ENCODE measurements at regions not wholly inside any gene's neighbourhood (a gene's known extent, or its start where the extent isn't known, plus 50 kb on each side); places are given as distances from the start of the nearest gene placed in this dataset.
"Not testable (repeated sequence)": the region's sequence is repeated elsewhere in the genome, so short reads cannot be mapped to it uniquely, and the experiment has no call there.

- DNase-seq = no peak
Measured at GRCh38 chr6:9083108-9083507, 647.8 kb upstream of the SLC35B3 start.

- no peak for DNase-seq
Measured at GRCh38 chr6:9066726-9067125, 631.4 kb upstream of the SLC35B3 start.

GRCh38 chr6:9064156-9064555 lies 628.8 kb upstream of the SLC35B3 start:
- no peak for DNase-seq

DNA sequence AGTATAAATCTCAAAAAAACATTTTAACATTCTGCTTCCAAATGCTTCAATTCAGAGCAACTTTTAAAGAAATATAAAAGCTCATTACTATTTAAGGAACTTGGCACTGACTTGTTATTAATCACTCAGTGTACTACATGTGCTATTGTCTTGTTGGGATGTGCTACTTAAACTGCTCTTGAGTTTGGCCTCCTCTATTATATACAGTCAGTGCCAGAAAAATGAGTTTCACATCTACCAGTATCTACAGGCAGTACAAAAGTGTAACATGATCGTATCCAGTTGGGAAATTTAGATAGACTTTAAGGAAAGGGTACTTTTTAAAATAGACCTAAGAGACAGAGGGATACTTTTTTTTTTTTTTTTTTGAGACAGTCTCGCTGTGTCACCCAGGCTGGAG lies 627.3 kb upstream of the SLC35B3 start:
- DNase-seq = no peak

DNA sequence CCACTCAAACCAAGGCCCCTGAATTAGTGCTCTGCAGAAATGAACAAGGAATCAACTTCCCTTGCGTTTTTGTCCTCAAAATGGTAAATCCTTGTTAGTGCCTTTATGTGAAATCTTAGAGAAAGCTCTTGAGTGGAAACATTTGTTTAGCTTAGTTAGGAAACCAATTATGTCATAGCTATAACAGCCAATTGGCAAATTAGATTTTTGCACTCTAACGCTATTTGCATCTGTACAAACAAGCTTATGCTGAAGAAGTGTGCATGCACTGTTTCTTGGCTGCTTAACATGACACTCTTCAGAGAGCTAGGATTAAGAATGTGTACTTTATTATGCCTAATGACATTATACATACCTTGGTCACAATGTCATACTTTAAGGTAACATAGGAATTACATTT lies 622.6 kb upstream of the SLC35B3 start:
- no peak for DNase-seq

DNA sequence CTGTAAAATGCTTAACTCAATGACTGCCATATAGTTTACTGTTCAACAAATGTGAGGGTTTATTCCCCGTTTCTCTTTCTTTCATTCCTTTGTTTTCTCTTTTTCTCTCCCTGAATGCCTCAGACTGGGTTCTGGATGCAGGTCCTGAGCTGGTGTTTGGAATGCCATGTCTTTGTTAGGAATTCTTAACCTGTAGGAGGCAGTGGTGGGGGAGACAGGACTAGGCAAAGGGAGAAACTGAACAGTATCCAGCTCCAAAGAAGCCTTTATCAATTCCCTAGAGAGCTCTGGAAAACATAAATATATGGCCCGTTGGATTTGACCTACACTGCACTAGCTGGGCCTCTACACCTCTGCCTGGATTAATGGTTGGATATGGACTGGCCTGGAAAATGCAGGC lies 621.2 kb upstream of the SLC35B3 start:
- no peak for DNase-seq

DNA sequence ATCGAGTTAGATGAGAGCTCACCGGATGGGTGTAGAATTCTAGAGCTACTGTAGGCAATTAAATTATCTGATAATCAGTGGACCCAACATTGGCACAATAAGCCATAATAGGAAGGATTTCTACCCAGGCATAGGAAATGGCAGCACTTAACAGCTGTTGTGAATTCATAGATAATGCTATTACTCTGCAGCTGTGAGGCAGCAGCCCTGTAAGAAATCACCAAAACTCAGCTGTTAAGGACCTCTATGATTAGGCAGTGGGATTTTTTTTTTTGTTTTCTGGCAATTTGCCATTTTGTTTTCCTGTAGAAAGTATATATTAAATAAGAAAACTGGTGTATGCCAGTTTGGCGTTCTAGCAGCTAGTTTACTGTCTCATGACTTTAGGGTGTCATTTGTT lies 609.1 kb upstream of the SLC35B3 start:
- no peak for DNase-seq

DNA sequence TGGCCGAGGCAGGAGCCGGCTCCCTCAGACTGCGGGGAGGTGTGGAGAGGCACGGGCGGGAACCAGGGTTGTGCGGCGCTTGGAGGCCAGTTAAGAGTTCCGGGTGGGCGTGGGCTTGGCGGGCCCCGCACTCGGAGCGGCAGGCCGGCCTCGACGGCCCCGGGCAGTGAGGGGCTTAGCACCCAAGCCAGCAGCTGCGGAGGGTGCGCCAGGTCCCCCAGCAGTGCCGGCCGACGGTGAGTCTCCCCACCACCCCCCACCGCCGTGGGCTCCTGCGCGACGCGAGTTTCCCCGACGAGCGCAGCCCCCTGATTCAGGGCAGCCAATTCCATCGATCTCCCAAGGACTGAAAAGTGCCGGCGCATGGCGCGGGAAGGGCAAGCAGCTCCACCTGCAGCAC lies 605.4 kb upstream of the SLC35B3 start:
- DNase-seq = no peak

- DNase-seq = no peak
Measured at GRCh38 chr6:9039258-9039657, 603.9 kb upstream of the SLC35B3 start.

DNA sequence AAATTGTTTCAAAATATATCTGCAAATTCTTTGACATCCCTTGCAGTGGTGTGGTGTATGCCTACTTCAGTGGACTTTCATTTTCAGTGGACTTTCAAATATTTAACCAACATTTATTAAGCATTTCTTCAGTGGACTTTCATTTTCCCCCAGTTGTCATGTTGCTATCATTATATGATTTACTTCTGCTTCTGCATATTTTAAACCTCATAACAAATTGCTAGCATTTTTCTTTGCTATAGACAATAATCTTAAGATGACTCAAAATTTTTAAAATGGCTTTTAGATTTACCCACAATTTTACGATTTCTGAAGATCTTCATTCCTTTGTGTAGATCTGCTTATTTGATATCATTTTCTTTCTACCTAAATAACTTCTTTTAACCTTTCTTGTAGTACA lies 592.7 kb upstream of the SLC35B3 start:
- DNase-seq = peak; percentile 11

DNA sequence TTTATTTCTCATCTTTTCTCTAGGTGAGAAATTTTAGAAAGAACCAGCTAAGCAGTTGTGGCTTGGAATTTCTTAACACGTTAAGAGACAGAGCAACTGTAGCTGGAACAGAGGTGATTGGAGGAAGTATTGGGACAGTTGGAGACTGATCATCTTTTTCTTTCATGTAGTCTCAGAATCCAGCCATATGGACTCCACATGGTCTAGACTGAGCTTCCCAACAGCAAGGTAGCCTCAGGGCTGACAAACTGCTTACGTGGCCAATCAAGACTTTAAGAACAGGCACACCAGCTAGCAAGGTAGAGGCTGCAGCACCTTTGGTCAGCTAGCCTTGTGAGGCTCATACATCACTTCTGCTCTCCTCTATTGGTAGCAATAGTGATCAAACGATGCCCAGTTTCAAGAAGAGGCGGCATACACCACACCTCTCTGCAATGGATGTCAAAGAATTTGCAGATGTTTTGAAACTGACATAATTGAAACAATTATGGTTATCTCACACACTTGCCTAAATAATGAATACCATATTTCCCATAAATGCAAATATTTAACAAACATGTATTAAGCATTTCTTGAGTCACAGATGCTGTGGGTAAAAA lies 590.5 kb upstream of the SLC35B3 start:
- no peak for DNase-seq

DNA sequence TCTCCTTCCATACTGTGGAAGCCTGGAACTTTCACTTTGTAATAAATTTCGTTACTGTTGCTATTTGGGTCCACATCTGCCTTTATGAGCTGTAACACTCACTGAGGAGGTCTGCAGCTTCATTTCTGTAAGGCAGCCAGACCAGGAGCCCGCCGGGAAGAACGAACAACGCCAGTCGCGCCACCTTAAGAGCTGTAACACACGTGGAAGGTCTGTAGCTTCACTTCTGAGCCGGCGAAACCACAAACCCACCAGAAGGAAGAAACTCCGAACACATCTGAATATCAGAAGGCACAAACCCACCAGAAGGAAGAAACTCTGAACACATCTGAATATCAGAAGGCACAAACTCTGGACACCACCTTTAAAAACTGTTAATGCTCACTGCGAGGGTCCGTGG lies 589.9 kb upstream of the SLC35B3 start:
- no peak for DNase-seq

GRCh38 chr6:9024246-9024645 lies 588.9 kb upstream of the SLC35B3 start:
- DNase-seq = not testable (repeated sequence)

DNA sequence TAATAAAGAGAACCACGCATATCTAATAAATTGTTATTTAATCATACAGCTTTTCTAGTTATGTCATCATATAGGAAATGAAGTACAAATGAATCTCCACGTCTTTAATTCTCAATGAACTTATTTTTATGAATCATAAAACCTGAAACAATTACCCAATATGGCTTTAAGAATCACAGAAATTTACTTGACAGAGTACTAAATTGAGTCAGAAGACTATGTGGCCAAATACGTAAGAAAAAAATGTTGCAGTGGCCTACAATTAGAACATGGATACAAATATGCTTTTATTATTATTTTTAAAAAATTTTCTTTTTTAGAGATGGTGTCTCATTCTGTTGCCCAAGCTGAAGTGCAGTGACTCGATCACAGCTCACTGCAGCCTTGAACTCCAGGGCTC lies 584.7 kb upstream of the SLC35B3 start:
- DNase-seq = no peak

- DNase-seq = no peak
Measured at GRCh38 chr6:9009931-9010330, 574.6 kb upstream of the SLC35B3 start.

GRCh38 chr6:9007027-9007426 lies 571.7 kb upstream of the SLC35B3 start:
- DNase-seq = no peak

- DNase-seq = no peak
Measured at GRCh38 chr6:9002833-9003232, 567.5 kb upstream of the SLC35B3 start.

DNA sequence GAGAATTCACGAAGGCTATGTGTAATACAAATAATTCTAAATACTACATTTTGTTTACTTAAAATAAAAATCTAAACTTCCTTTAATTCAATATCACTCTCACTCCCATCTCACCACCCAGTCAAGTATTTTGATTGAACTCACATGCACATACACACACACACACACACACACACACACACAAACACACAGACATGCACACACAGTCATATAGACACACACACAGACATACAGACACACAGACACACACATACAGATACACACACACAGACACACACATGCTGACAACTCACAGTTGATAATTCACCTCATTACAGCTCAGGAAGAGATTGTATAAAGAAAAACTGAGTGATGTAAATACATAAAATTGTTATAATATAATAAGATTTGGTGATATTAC lies 559.8 kb upstream of the SLC35B3 start:
- no peak for DNase-seq

- DNase-seq = no peak
Measured at GRCh38 chr6:8993111-8993510, 557.8 kb upstream of the SLC35B3 start.

GRCh38 chr6:8991844-8992243 lies 556.5 kb upstream of the SLC35B3 start:
- DNase-seq = no peak

GRCh38 chr6:8990075-8990474 lies 554.7 kb upstream of the SLC35B3 start:
- no peak for DNase-seq

- DNase-seq = peak; percentile 72
Measured at GRCh38 chr6:8983202-8983688, 547.9 kb upstream of the SLC35B3 start.

DNA sequence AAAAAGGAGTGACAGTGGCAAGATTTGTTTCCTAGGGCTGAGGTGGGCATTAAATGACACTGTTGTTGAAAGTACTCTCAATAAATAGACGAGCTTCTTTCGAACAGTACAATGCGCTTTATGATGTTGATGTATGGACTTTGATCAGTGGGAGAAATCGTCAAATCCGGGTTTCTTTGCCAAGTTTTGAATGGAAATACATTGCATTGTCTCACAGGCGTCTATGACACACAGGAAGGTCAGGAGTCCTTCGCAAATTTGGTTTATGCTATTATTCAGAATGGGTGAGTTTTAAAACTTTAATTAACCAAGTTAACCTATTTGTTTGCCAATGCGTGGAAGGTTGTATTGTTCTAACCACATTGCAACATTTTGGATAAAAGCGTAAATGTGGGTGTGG lies 547.3 kb upstream of the SLC35B3 start:
- no peak for DNase-seq

DNA sequence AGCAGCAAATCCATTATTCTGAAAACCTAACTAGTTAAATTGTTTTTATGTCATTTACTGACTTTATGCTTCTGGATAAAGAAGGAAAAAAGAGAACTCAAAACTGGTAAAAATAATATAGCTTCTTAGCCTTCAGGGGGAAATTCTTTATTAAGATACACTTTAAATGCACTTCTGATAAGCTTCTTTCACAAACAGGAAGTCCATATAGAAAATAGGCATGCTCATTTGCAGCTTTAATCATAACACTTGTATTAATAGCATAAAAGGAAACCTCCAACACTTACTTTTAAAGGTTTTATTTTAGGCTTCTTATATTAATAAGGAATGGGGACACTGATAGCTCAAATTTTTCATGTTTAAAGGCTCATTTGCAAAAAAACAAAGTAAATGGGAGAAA lies 538.0 kb upstream of the SLC35B3 start:
- DNase-seq = no peak

DNA sequence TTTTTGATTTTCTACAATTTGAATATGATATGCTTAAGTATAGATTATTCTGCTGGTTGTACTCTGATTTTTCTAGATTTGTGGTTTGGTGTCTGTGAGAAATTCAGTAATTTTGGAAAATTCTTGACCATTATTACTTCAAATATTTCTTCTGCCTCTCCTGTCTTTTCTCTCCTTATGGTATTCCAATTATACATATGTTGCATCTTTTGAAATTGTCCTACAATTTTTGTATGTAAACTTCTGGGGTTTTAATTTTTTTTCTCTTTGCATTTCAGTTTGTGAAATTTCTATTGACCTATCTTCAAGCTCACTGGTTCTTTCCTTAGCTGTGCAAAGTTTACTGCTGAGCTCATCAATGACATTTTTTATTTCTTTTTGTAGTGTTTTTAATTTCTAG lies 534.4 kb upstream of the SLC35B3 start:
- no peak for DNase-seq

Measured in fibroblast of skin of scalp (primary cell).